ENCODE measurements at regions not wholly inside any gene's neighbourhood (a gene's known extent, or its start where the extent isn't known, plus 50 kb on each side); places are given as distances from the start of the nearest gene placed in this dataset.

DNA sequence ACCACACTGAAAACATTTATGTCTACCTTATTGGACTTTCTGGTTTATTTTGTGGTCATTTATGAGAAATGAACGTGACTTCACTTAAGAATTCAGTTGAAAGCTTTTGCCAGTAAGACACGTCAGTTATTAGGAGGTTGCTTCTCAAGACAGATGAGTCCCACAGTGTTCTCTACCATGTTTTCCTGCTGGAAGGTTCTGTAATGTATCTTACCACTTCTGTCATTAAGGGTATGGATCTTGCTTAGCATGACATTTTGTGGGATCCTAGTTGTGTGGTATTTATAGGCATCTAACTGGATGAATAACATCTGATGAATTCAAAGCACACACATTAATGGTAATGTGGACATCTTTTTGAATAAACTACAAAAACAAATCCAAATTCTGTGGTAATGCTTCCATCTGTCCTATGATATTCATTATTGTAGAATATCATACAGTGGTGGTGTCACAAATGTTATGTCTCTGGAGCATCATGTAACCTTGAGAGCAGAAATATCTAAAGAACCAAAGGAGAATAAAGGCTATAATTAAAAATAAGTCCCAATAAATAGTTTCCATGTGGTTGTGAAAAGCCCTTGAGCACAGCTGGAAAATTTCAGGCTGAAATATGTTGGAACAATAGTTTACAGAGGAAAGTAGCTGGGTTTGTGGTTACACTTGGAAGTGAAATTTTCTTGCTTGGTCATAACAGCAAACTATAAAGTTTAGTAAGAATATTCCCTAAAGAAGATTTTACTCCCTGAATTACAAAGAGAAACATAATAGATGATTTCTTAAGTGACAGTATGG, 61.5 kb downstream of the C3orf38 start:
- TF ChIP-seq CTCF (IDR thresholded peaks at IDR 0.05) = no peak
- TF ChIP-seq ZNF317 (CRISPR knock-in tag; IDR thresholded peaks at IDR 0.05; ENCODE audit: borderline replicate concordance, low read depth) = no peak
- TF ChIP-seq ETV6 (CRISPR knock-in tag; IDR thresholded peaks at IDR 0.05) = no peak

Data from WTC11 (cell line).